SK-N-SH treated with all-trans-retinoic acid at 6 μM for 48 hours (cell line): ENCODE measurements at regions not wholly inside any gene's neighbourhood (a gene's known extent, or its start where the extent isn't known, plus 50 kb on each side); places are given as distances from the start of the nearest gene placed in this dataset.

ENCODE experiments used
- ATAC-seq: fragments of 200-7000 bp; cut with Tn5 transposase; 3 replicates; pipeline ENCODE4 v1.9.1; 2020; ENCODE audit warnings: mild to moderate bottlenecking, moderate library complexity
- ARNTL ChIP-seq: fragments of 450-650 bp; formaldehyde crosslinking; IDR thresholded peaks from 2 replicates; pipeline ENCODE4 v1.5.0; 2020; ENCODE audit warnings: low read depth, mild to moderate bottlenecking, moderate library complexity, borderline replicate concordance
- BACH2 ChIP-seq: fragments of 250-450 bp; sonication (Bioruptor Pico); IDR thresholded peaks from 2 replicates; pipeline ENCODE4 v1.9.0; 2021; ENCODE audit warnings: mild to moderate bottlenecking, borderline replicate concordance
- CREB5 ChIP-seq: fragments of 250-450 bp; sonication (Bioruptor Pico); IDR thresholded peaks from 2 replicates; pipeline ENCODE4 v1.5.1; 2020; ENCODE audit warnings: low read depth, mild to moderate bottlenecking, moderate library complexity
- ESRRG ChIP-seq: fragments of 250-450 bp; sonication (Bioruptor Pico); IDR thresholded peaks from 2 replicates; pipeline ENCODE4 v1.6.1; 2021; ENCODE audit warnings: mild to moderate bottlenecking
- GLIS3 ChIP-seq: fragments of 250-450 bp; sonication (Bioruptor Pico); IDR thresholded peaks from 2 replicates; pipeline ENCODE4 v1.5.0; 2020; ENCODE audit warnings: mild to moderate bottlenecking, moderate library complexity
- ISL1 ChIP-seq: fragments of 250-450 bp; sonication (Bioruptor Pico); IDR thresholded peaks from 2 replicates; pipeline ENCODE4 v2.1.2; 2022; ENCODE audit warnings: mild to moderate bottlenecking, moderate library complexity
- OSR1 ChIP-seq: fragments of 250-450 bp; sonication (Bioruptor Pico); IDR thresholded peaks from 2 replicates; pipeline ENCODE4 v1.8.0; 2022; ENCODE audit warnings: moderate library complexity, mild to moderate bottlenecking, inconsistent platforms
- PATZ1 ChIP-seq: fragments of 250-450 bp; sonication (Bioruptor Pico); IDR thresholded peaks from 2 replicates; pipeline ENCODE4 v1.8.0; 2020; ENCODE audit warnings: mild to moderate bottlenecking, moderate library complexity, borderline replicate concordance
- POU6F1 ChIP-seq: fragments of 250-450 bp; sonication (Bioruptor Pico); IDR thresholded peaks from 2 replicates; pipeline ENCODE4 v1.8.0; 2021; ENCODE audit warnings: low read depth, mild to moderate bottlenecking, moderate library complexity, borderline replicate concordance
- PPARA ChIP-seq: fragments of 250-450 bp; sonication (Bioruptor Pico); IDR thresholded peaks from 2 replicates; pipeline ENCODE4 v1.5.0; 2020; ENCODE audit warnings: mild to moderate bottlenecking, borderline replicate concordance
- RARB ChIP-seq: fragments of 250-450 bp; sonication (Bioruptor Pico); IDR thresholded peaks from 2 replicates; pipeline ENCODE4 v1.8.0; 2021; ENCODE audit warnings: mild to moderate bottlenecking, moderate library complexity
- SNAI2 ChIP-seq: fragments of 250-450 bp; sonication (Bioruptor Pico); IDR thresholded peaks from 2 replicates; pipeline ENCODE4 v1.5.0; 2020; ENCODE audit warnings: mild to moderate bottlenecking, moderate library complexity
- TCF4 ChIP-seq: fragments of 250-450 bp; sonication (Bioruptor Pico); IDR thresholded peaks from 2 replicates; pipeline ENCODE4 v1.8.0; 2021; ENCODE audit warnings: mild to moderate bottlenecking, moderate library complexity, borderline replicate concordance
- TOX ChIP-seq: fragments of 250-450 bp; sonication (Bioruptor Pico); IDR thresholded peaks from 2 replicates; pipeline ENCODE4 v1.8.0; 2021; ENCODE audit warnings: mild to moderate bottlenecking, moderate library complexity, borderline replicate concordance
- TSHZ2 ChIP-seq: fragments of 250-450 bp; sonication (Bioruptor Pico); IDR thresholded peaks from 2 replicates; pipeline ENCODE4 v1.5.0; 2020; ENCODE audit warnings: mild to moderate bottlenecking, moderate library complexity
- ZFP3 ChIP-seq: fragments of 250-450 bp; sonication (Bioruptor Pico); IDR thresholded peaks from 2 replicates; pipeline ENCODE4 v1.5.0; 2020; ENCODE audit warnings: mild to moderate bottlenecking, moderate library complexity
- ZFP30 ChIP-seq: fragments of 450-650 bp; formaldehyde crosslinking; IDR thresholded peaks from 2 replicates; pipeline ENCODE4 v1.5.0; 2022; ENCODE audit warnings: mild to moderate bottlenecking, moderate library complexity
- ZNF565 ChIP-seq: fragments of 450-650 bp; formaldehyde crosslinking; conservative IDR thresholded peaks from 2 replicates; pipeline ENCODE4 v1.5.0; 2020; ENCODE audit warnings: low read depth, mild to moderate bottlenecking, moderate library complexity
- ZNF70 ChIP-seq: fragments of 450-650 bp; formaldehyde crosslinking; IDR thresholded peaks from 2 replicates; pipeline ENCODE4 v1.5.0; 2020; ENCODE audit warnings: mild to moderate bottlenecking, moderate library complexity
- ZNF8 ChIP-seq: fragments of 450-650 bp; formaldehyde crosslinking; IDR thresholded peaks from 2 replicates; pipeline ENCODE4 v1.5.0; 2020; ENCODE audit warnings: mild to moderate bottlenecking, moderate library complexity

- no peak for TF ChIP-seq TCF4 (CRISPR knock-in tag)
- no peak for TF ChIP-seq BACH2
- no peak for TF ChIP-seq GLIS3 (CRISPR knock-in tag)
- no peak for TF ChIP-seq TOX (CRISPR knock-in tag)
- TF ChIP-seq ZFP30: no peak
- TF ChIP-seq ZFP3: no peak
- TF ChIP-seq ISL1: no peak
- TF ChIP-seq POU6F1 (CRISPR knock-in tag): no peak
- TF ChIP-seq TSHZ2 (CRISPR knock-in tag): no peak
- no peak for TF ChIP-seq PPARA
- TF ChIP-seq ZNF70: no peak
- TF ChIP-seq OSR1 (CRISPR knock-in tag): no peak
- ATAC-seq: no peak
These were observed 59.1 kb upstream of the PPP2R2D start for GRCh38 chr10:131841661-131842139.

- TF ChIP-seq ZNF8 (CRISPR knock-in tag) (no peak), SNAI2 (no peak), ISL1 (no peak), ARNTL (no peak), RARB (no peak), TSHZ2 (CRISPR knock-in tag) (no peak), ZFP3 (no peak), CREB5 (no peak), BACH2 (no peak), TOX (CRISPR knock-in tag) (no peak), PATZ1 (CRISPR knock-in tag) (no peak), ESRRG (CRISPR knock-in tag) (no peak), ZFP30 (no peak), OSR1 (CRISPR knock-in tag) (no peak)
- TF ChIP-seq, all 23 proteins: peak for 0
- no peak for ATAC-seq
These were observed 58.3 kb upstream of the PPP2R2D start for GRCh38 chr10:131842351-131843088.

GRCh38 chr10:131843089-131843595 lies 57.7 kb upstream of the PPP2R2D start:
- ATAC-seq: no peak
- TF ChIP-seq RARB: no peak
- TF ChIP-seq BACH2: no peak
- TF ChIP-seq TOX (CRISPR knock-in tag): no peak
- TF ChIP-seq ISL1: no peak
- no peak for TF ChIP-seq ARNTL
- no peak for TF ChIP-seq OSR1 (CRISPR knock-in tag)
- no peak for TF ChIP-seq POU6F1 (CRISPR knock-in tag)
- TF ChIP-seq ZNF565 (CRISPR knock-in tag): no peak
